VCaP (cell line): ENCODE measurements at regions not wholly inside any gene's neighbourhood (a gene's known extent, or its start where the extent isn't known, plus 50 kb on each side); places are given as distances from the start of the nearest gene placed in this dataset.
"Not testable (repeated sequence)": the region's sequence is repeated elsewhere in the genome, so short reads cannot be mapped to it uniquely, and the experiment has no call there.

Experiments
- H3K27ac ChIP-seq: fragments of 450-650 bp; 2 replicates; pipeline ENCODE4 v1.5.1; 2017
- TF ChIP-seq, protein P1 (sequence below): fragments of 450-650 bp; conservative IDR thresholded peaks from 2 replicates; pipeline ENCODE4 v1.5.1; 2017; ENCODE audit warnings: mild to moderate bottlenecking, moderate library complexity

GRCh38 chr18:28439870-28440269 lies 262.9 kb upstream of the CDH2 start:
- no peak overlapping the region for H3K27ac ChIP-seq
- TF ChIP-seq, protein P1, sequence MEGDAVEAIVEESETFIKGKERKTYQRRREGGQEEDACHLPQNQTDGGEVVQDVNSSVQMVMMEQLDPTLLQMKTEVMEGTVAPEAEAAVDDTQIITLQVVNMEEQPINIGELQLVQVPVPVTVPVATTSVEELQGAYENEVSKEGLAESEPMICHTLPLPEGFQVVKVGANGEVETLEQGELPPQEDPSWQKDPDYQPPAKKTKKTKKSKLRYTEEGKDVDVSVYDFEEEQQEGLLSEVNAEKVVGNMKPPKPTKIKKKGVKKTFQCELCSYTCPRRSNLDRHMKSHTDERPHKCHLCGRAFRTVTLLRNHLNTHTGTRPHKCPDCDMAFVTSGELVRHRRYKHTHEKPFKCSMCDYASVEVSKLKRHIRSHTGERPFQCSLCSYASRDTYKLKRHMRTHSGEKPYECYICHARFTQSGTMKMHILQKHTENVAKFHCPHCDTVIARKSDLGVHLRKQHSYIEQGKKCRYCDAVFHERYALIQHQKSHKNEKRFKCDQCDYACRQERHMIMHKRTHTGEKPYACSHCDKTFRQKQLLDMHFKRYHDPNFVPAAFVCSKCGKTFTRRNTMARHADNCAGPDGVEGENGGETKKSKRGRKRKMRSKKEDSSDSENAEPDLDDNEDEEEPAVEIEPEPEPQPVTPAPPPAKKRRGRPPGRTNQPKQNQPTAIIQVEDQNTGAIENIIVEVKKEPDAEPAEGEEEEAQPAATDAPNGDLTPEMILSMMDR = no peak

- TF ChIP-seq, protein P1 = no peak
- H3K27ac ChIP-seq = no peak overlapping the region
These were observed 261.5 kb upstream of the CDH2 start for GRCh38 chr18:28438381-28438780.

GRCh38 chr18:28432339-28432738 lies 255.4 kb upstream of the CDH2 start:
- no peak overlapping the region for H3K27ac ChIP-seq
- TF ChIP-seq, protein P1 = no peak

DNA sequence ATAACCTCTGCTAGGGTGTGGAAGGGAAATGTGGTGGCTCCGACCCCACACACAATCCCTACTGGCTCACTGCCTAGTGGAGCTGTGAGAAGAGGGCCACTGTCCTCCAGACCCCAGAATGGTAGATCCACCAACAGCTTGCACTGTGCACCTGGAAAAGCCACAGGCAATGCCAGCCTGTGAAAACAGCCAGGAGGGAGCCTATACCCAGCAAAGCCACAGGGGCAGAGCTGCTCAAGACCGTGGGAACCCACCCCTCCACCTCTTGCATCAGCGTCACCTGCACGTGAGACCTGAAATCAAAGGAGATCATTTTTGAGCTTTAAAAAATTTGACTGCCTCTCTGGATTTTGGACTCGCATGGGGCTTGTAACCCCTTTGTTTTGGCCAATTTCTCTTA lies 249.0 kb upstream of the CDH2 start:
- no peak overlapping the region for H3K27ac ChIP-seq
- TF ChIP-seq, protein P1 = no peak

GRCh38 chr18:28422577-28422976 lies 245.6 kb upstream of the CDH2 start:
- TF ChIP-seq, protein P1 = no peak
- H3K27ac ChIP-seq = no peak overlapping the region

DNA sequence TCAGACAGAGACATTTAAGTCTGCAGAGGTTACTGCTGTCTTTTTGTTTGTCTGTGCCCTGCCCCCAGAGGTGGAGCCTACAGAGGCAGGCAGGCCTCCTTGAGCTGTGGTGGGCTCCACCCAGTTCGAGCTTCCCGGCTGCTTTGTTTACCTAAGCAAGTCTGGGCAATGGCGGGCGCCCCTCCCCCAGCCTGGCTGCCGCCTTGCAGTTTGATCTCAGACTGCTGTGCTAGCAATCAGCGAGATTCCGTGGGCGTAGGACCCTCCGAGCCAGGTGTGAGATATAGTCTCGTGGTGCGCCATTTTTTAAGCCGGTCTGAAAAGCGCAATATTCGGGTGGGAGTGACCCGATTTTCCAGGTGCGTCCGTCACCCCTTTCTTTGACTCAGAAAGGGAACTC lies 245.0 kb upstream of the CDH2 start:
- not testable (repeated sequence) for H3K27ac ChIP-seq

GRCh38 chr18:28412521-28412920 lies 235.6 kb upstream of the CDH2 start:
- H3K27ac ChIP-seq = no peak overlapping the region

GRCh38 chr18:28411806-28412205 lies 234.9 kb upstream of the CDH2 start:
- TF ChIP-seq, protein P1 = no peak
- H3K27ac ChIP-seq = no peak overlapping the region

More at GRCh38 chr18:28412521-28412920, 235.6 kb upstream of the CDH2 start:
- TF ChIP-seq, protein P1 = no peak
